B cell (primary cell): ENCODE measurements at regions not wholly inside any gene's neighbourhood (a gene's known extent, or its start where the extent isn't known, plus 50 kb on each side); places are given as distances from the start of the nearest gene placed in this dataset.

ENCODE experiments used
- ATAC-seq: fragments of 200-7000 bp; cut with Tn5 transposase; one replicate; pipeline ENCODE4 v1.10.0; 2021; ENCODE audit warnings: low read depth, mild to moderate bottlenecking, moderate number of reproducible peaks, moderate library complexity
- CTCF ChIA-PET: fragments of 350-600 bp; sonication (Branson Sonifier 250); formaldehyde crosslinking; loops from one replicate; lab custom pipeline; 2021; ENCODE audit warnings: antibody characterized with exemption, inconsistent platforms; lab: Charles Lee
- POLR2A ChIA-PET: fragments of 350-600 bp; sonication (Branson Sonifier 250); formaldehyde crosslinking; loops from one replicate; lab custom pipeline; 2021; ENCODE audit warnings: antibody characterized with exemption; lab: Charles Lee
- DNase-seq: peaks from one replicate; pipeline ENCODE4 v3.0.0; 2013
- H2AFZ ChIP-seq: 2 replicates; pipeline ENCODE4 v1.6.1; 2012; ENCODE audit warnings: mild to moderate bottlenecking, low read depth, low read length; ENCODE audit not compliant: insufficient read depth, poor library complexity, severe bottlenecking
- H3K27ac ChIP-seq, 2 donors: 1 replicate in 1 of 2; 2 replicates in 1 of 2; pipeline ENCODE4 v1.5.1; 2012 to 2013; ENCODE audit warnings: low read length in 2 of 2, mild to moderate bottlenecking in 2 of 2, moderate library complexity in 1 of 2
- H3K27me3 ChIP-seq, 4 experiments: fragments of 200-600 bp in 1 of 4; sonication (generic) in 1 of 4; replicated peaks in 1 of 4; 1 replicate in 2 of 4; 2 replicates in 2 of 4; pipeline versions ENCODE4 v1.6.1 to v1.7.0; 2013 to 2016; ENCODE audit warnings: low read length in 3 of 4, mild to moderate bottlenecking in 2 of 4, mixed read lengths in 1 of 4, moderate library complexity in 1 of 4; ENCODE audit not compliant: insufficient read depth in 4 of 4, control insufficient read depth in 3 of 4; ENCODE audit errors: control extremely low read depth in 1 of 4
- H3K36me3 ChIP-seq, 2 experiments: replicated peaks in 1 of 2; 1 replicate in 1 of 2; 2 replicates in 1 of 2; pipeline versions ENCODE4 v1.6.1 to v1.7.1; 2013; ENCODE audit warnings: low read length in 1 of 2; ENCODE audit not compliant: insufficient read depth in 2 of 2, control insufficient read depth in 1 of 2; ENCODE audit errors: control extremely low read depth in 1 of 2, extremely low read depth in 1 of 2
- H3K4me1 ChIP-seq, 2 donors: fragments of 200-600 bp in 1 of 2; sonication (generic) in 1 of 2; 1 replicate in 1 of 2; 2 replicates in 1 of 2; pipeline versions ENCODE4 v1.5.1 to v1.6.1; 2013 to 2017; ENCODE audit warnings: low read length in 2 of 2; ENCODE audit not compliant: control insufficient read depth in 2 of 2, insufficient read depth in 2 of 2
- H3K4me2 ChIP-seq: replicated peaks from 2 replicates; pipeline ENCODE3; 2012; ENCODE audit warnings: mild to moderate bottlenecking, low read depth, low read length; ENCODE audit not compliant: poor library complexity, severe bottlenecking
- H3K4me3 ChIP-seq, 5 experiments: fragments of 200-600 bp in 1 of 5; sonication (generic) in 1 of 5; 1 replicate in 3 of 5; 2 replicates in 2 of 5; pipeline versions ENCODE4 v1.5.1 to v1.7.0; 2011 to 2016; ENCODE audit warnings: low read length in 4 of 5, mild to moderate bottlenecking in 4 of 5, low read depth in 2 of 5, control low read depth in 1 of 5, moderate library complexity in 1 of 5; ENCODE audit not compliant: insufficient read depth in 1 of 5; ENCODE audit errors: control extremely low read depth in 1 of 5, extremely low read depth in 1 of 5
- H3K79me2 ChIP-seq: fragments of 200-600 bp; sonication (generic); one replicate; pipeline ENCODE4 v1.6.0; 2016; ENCODE audit warnings: low read length; ENCODE audit not compliant: control insufficient read depth, insufficient read depth
- H3K9ac ChIP-seq: fragments of 200-600 bp; sonication (generic); 2 replicates; pipeline ENCODE4 v1.6.1; 2017; ENCODE audit warnings: mild to moderate bottlenecking, low read length, moderate library complexity
- H3K9me3 ChIP-seq, 3 donors: one replicate each; pipeline versions ENCODE4 v1.6.1 to v1.7.1; 2013; ENCODE audit warnings: low read length in 2 of 3; ENCODE audit not compliant: control insufficient read depth in 2 of 3, insufficient read depth in 1 of 3; ENCODE audit errors: control extremely low read depth in 1 of 3
- H4K20me1 ChIP-seq: 2 replicates; pipeline ENCODE4 v1.6.0; 2012; ENCODE audit warnings: mild to moderate bottlenecking, low read length; ENCODE audit not compliant: insufficient read depth, control insufficient read depth, poor library complexity, severe bottlenecking
- H3K27ac Mint-ChIP-seq: one replicate; pipeline ENCODE4 v1.8.0; 2021; ENCODE audit warnings: mixed read lengths
- H3K27me3 Mint-ChIP-seq: one replicate; pipeline ENCODE4 v1.8.0; 2021; ENCODE audit warnings: mixed read lengths
- H3K4me1 Mint-ChIP-seq: one replicate; pipeline ENCODE4 v1.8.0; 2021; ENCODE audit warnings: mixed read lengths
- H3K4me3 Mint-ChIP-seq: one replicate; pipeline ENCODE4 v1.8.0; 2021; ENCODE audit warnings: mixed read lengths
- H3K9me3 Mint-ChIP-seq: one replicate; pipeline ENCODE4 v1.8.0; 2022; ENCODE audit warnings: mixed read lengths; ENCODE audit not compliant: insufficient read depth
- EZH2 ChIP-seq: IDR thresholded peaks from 2 replicates; pipeline ENCODE4 v1.6.1; 2012; ENCODE audit warnings: borderline replicate concordance, low read depth, mild to moderate bottlenecking, moderate library complexity, low read length; ENCODE audit not compliant: insufficient read depth, poor library complexity, severe bottlenecking
- WGBS: methylation state at CpG from one replicate; pipeline ENCODE4 v1.1.5; 2013; ENCODE audit warnings: missing lambda C conversion rate; ENCODE audit not compliant: insufficient coverage; 5-methylcytosine and 5-hydroxymethylcytosine counted together
- intact Hi-C: fragments of 100-400 bp; cut with micrococcal nuclease; formaldehyde crosslinking; loops from one replicate; pipeline ENCODE4 v1.10.0; 2022
- TF ChIP-seq, protein P1 (sequence below): fragments of 200-600 bp; IDR thresholded peaks from one replicate; pipeline ENCODE4 v1.8.0; 2022; ENCODE audit warnings: antibody characterized with exemption, mild to moderate bottlenecking

DNA sequence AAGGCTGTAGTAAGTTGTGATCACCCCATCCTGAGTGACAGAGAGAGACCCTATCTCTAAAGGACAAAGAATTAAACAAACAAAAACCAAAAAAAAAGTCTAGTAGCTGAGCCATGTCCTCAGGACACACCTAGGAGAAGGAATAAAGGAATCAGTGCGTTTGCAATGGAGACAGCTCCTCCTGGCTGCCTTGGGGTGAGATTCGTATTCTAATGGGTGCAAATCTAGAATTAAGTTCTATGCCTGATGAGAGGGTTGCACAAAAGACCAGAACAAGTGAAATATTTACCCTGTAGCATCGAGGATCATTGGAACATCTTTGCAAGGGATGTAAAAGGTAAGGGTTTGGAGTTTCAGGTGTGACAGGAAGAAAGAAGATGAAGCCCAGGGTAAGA lies 70.3 kb upstream of the BMAL1 start:
- Histone ChIP-seq H3K27ac (no peak overlapping the region), H4K20me1 (no peaks in the 10 kb centered on the region), H3K4me3 (no peak overlapping the region), H3K79me2 (no peaks in the 10 kb centered on the region), H3K9me3 (no peaks in the 10 kb centered on the region), H3K4me2 (peak overlapping the region; percentile 42), H3K4me1 (peaks cover 0 to 5% of the 10 kb centered on the region in 2 donors), H3K9ac (peak overlapping the region; percentile 17), H3K27me3 (no peaks in the 10 kb centered on the region), H3K36me3 (no peaks in the 10 kb centered on the region), H2AFZ (peak overlapping the region; percentile 75)
- 83% methylated on average over 3 of the region's 3 CpGs for WGBS
- ChIA-PET CTCF (no interaction called here), POLR2A (no interaction called here)
- Mint-ChIP-seq H3K4me1 (peaks cover 16% of the 10 kb centered on the region), H3K27me3 (peaks cover 26% of the 10 kb centered on the region), H3K9me3 (no peaks in the 10 kb centered on the region), H3K4me3 (peak overlapping the region; percentile 32), H3K27ac (no peak overlapping the region)
- intact Hi-C loops, result no loop called here
- DNase-seq (no peak), ATAC-seq (no peak)
- TF ChIP-seq EZH2, result no peak
- TF ChIP-seq, protein P1, sequence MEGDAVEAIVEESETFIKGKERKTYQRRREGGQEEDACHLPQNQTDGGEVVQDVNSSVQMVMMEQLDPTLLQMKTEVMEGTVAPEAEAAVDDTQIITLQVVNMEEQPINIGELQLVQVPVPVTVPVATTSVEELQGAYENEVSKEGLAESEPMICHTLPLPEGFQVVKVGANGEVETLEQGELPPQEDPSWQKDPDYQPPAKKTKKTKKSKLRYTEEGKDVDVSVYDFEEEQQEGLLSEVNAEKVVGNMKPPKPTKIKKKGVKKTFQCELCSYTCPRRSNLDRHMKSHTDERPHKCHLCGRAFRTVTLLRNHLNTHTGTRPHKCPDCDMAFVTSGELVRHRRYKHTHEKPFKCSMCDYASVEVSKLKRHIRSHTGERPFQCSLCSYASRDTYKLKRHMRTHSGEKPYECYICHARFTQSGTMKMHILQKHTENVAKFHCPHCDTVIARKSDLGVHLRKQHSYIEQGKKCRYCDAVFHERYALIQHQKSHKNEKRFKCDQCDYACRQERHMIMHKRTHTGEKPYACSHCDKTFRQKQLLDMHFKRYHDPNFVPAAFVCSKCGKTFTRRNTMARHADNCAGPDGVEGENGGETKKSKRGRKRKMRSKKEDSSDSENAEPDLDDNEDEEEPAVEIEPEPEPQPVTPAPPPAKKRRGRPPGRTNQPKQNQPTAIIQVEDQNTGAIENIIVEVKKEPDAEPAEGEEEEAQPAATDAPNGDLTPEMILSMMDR, result no peak

DNA sequence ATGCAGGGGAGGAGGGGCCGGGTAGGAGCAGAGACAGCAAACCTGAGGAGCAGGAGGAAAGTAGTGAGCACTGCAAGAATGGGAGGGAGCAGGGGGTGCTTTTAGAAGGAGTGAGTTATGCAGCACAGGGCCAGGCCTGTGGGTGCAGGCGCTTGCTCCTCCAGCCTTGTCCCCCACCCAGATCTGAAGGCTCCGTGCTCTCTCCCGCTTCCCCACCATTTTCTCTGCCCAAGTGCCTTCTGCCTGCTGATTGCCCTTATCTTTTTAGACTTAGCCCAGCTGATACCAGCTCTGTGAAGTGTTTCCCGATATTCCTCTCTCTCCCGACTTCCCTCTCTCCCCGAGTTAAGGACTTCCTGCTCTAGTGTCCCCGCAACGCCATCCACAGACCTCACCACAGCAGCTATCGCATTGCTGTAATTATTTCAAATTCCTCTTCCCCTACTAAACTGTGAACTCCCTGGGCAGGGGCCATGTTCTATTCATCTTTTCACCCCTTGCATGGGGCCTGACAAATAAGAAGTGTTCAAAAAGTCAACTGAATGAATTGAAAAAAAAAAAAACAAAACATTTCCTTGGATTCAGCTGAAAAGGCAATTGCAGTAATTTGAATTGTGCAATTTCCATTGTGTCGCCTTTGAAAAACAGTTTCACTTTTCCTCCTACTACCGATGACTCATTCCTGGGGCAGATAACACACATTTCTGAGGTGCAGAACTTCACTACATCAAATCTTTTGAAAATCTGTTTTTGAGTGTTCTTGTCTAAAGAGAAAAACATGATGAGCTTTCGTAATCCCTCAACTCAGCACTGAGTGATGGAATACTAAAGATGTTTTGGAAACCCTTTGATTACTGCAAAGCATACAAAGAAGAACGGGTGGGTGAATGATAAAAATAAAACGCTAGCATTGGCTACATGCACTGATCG lies 69.7 kb upstream of the BMAL1 start:
- Mint-ChIP-seq H3K27ac (no peak overlapping the region), H3K4me1 (peaks cover 16% of the 10 kb centered on the region), H3K4me3 (peak overlapping the region; percentile 32), H3K27me3 (peaks cover 26% of the 10 kb centered on the region), H3K9me3 (no peaks in the 10 kb centered on the region)
- 25% methylated on average over 10 of the region's 16 CpGs for WGBS
- Histone ChIP-seq H4K20me1 (no peaks in the 10 kb centered on the region), H3K9me3 (no peaks in the 10 kb centered on the region), H3K27ac (no peak overlapping the region), H3K36me3 (no peaks in the 10 kb centered on the region), H3K4me2 (peak overlapping the region; percentile 42), H3K79me2 (no peaks in the 10 kb centered on the region), H3K4me1 (peaks cover 0 to 5% of the 10 kb centered on the region in 2 donors), H3K27me3 (peaks cover 0 to 4% (median 0%) of the 10 kb centered on the region in 4 experiments), H3K9ac (peak overlapping the region; percentile 17), H2AFZ (peak overlapping the region; percentile 75), H3K4me3 (no peak overlapping the region)
- ATAC-seq (no peak), DNase-seq (no peak)
- POLR2A ChIA-PET, result no interaction called here
- TF ChIP-seq EZH2, result no peak
- TF ChIP-seq, protein P1, result no peak
- intact Hi-C loops, result no loop called here
- CTCF ChIA-PET, result interaction anchor here (1.1 to 2.7 kb wide), 2 partner anchors 136 to 137 kb away, joined by 3 to 11 read pairs; no protein-coding TSS in a partner anchor
